ENCODE measurements at regions not wholly inside any gene's neighbourhood (a gene's known extent, or its start where the extent isn't known, plus 50 kb on each side); places are given as distances from the start of the nearest gene placed in this dataset.

DNA sequence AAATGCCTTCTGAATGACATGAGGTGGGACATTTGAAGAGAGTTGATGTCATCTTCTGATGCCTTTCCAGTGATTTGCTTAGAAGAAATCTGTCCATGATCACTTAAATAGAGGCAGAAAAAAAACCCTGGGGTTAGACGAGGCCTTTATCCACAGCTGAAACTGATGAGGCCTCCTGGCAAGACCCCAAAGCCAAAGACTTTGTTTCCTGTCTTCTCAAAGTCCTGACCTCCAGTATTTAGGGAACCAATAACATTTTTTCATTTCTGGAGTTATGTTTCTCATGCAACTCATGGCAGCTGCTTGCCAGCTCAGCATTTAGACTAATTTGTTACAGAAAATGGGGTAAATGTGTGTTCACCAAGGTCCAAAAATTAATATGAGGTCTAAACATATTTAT is 248.0 kb upstream of the PRDM1 start:
- TF ChIP-seq POLR2AphosphoS5 (IDR thresholded peaks at IDR 0.05; ENCODE audit: insufficient read depth, low read depth, low read length) (no peak), POLR2A (IDR thresholded peaks at IDR 0.05; ENCODE audit: low read depth, low read length) (no peak), EZH2 (IDR thresholded peaks at IDR 0.05; ENCODE audit: borderline replicate concordance, low read depth, low read length, severe bottlenecking) (no peak), MYC (IDR thresholded peaks at IDR 0.05; ENCODE audit: low read depth, low read length) (no peak), FOS (IDR thresholded peaks at IDR 0.05; ENCODE audit: borderline replicate concordance, insufficient read depth, low read length) (no peak), JUN (IDR thresholded peaks at IDR 0.05; ENCODE audit: borderline replicate concordance, insufficient read depth, insufficient read length, low read depth) (no peak)
- TF ChIP-seq, protein P1, sequence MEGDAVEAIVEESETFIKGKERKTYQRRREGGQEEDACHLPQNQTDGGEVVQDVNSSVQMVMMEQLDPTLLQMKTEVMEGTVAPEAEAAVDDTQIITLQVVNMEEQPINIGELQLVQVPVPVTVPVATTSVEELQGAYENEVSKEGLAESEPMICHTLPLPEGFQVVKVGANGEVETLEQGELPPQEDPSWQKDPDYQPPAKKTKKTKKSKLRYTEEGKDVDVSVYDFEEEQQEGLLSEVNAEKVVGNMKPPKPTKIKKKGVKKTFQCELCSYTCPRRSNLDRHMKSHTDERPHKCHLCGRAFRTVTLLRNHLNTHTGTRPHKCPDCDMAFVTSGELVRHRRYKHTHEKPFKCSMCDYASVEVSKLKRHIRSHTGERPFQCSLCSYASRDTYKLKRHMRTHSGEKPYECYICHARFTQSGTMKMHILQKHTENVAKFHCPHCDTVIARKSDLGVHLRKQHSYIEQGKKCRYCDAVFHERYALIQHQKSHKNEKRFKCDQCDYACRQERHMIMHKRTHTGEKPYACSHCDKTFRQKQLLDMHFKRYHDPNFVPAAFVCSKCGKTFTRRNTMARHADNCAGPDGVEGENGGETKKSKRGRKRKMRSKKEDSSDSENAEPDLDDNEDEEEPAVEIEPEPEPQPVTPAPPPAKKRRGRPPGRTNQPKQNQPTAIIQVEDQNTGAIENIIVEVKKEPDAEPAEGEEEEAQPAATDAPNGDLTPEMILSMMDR (IDR thresholded peaks at IDR 0.05; ENCODE audit: extremely low read depth in 1 of 2, insufficient read depth in 1 of 2, low read depth in 1 of 2, low read length in 2 of 2): no peak
- TF ChIP-seq, protein P2, sequence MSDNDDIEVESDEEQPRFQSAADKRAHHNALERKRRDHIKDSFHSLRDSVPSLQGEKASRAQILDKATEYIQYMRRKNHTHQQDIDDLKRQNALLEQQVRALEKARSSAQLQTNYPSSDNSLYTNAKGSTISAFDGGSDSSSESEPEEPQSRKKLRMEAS (IDR thresholded peaks at IDR 0.05; ENCODE audit: insufficient read depth, insufficient read length): no peak
